GM12878 (cell line): ENCODE measurements at regions not wholly inside any gene's neighbourhood (a gene's known extent, or its start where the extent isn't known, plus 50 kb on each side); places are given as distances from the start of the nearest gene placed in this dataset.

Experiments used
- POU2F2 ChIP-seq: IDR thresholded peaks from 3 replicates; pipeline ENCODE4 v1.6.1; 2011; ENCODE audit warnings: low read depth, mild to moderate bottlenecking, low read length, borderline replicate concordance
- SREBF1 ChIP-seq: IDR thresholded peaks from 2 replicates; pipeline ENCODE4 v1.6.1; 2012; ENCODE audit warnings: mild to moderate bottlenecking, low read length
- ZNF217 ChIP-seq: fragments of 450-650 bp; IDR thresholded peaks from 2 replicates; pipeline ENCODE4 v1.6.1; 2017; ENCODE audit warnings: antibody characterized with exemption, mild to moderate bottlenecking
- ZZZ3 ChIP-seq: IDR thresholded peaks from 2 replicates; pipeline ENCODE4 v1.6.1; 2011; ENCODE audit warnings: low read depth; ENCODE audit not compliant: control insufficient read depth, insufficient read length
- TF ChIP-seq, protein P1 (sequence below): fragments of 450-650 bp; IDR thresholded peaks from 2 replicates; pipeline ENCODE4 v1.6.1; 2018; ENCODE audit warnings: borderline replicate concordance, mild to moderate bottlenecking; ENCODE audit not compliant: partially characterized antibody
- TF ChIP-seq, protein P2 (sequence below): fragments of 450-650 bp; formaldehyde crosslinking; IDR thresholded peaks from 2 replicates; pipeline ENCODE4 v1.4.0; 2020; ENCODE audit warnings: mild to moderate bottlenecking, moderate library complexity
- TF ChIP-seq, protein P3 (sequence below), 3 experiments: IDR thresholded peaks in 2 of 3; conservative IDR thresholded peaks in 1 of 3; 2 replicates each; pipeline ENCODE4 v1.5.1; 2011; ENCODE audit warnings: low read depth in 3 of 3, low read length in 3 of 3, mild to moderate bottlenecking in 3 of 3, control low read depth in 2 of 3, moderate library complexity in 2 of 3, inconsistent platforms in 1 of 3, mixed read lengths in 1 of 3; ENCODE audit not compliant: control insufficient read depth in 2 of 3, insufficient read depth in 1 of 3; ENCODE audit errors: extremely low read depth in 1 of 3

DNA sequence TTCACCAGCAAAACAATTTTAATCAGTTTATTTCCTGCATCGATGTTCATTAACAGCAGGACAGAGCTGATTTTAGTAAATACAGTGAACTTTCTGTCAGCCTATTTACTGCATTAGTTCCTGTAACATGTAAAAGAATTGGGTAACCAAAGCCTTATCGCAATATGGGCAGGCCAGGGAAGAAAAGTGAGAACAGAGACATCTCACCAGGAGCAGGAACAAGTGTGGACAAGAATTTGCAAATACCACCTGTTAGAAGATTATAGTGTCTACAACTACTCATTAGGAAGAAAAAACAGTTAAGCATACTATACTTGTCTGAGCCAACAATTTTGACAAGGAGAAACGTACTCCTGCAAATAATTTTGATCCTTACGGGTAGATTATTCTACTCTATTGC is 1293.9 kb downstream of the PLA2G4A start (continued):
- TF ChIP-seq, protein P1, sequence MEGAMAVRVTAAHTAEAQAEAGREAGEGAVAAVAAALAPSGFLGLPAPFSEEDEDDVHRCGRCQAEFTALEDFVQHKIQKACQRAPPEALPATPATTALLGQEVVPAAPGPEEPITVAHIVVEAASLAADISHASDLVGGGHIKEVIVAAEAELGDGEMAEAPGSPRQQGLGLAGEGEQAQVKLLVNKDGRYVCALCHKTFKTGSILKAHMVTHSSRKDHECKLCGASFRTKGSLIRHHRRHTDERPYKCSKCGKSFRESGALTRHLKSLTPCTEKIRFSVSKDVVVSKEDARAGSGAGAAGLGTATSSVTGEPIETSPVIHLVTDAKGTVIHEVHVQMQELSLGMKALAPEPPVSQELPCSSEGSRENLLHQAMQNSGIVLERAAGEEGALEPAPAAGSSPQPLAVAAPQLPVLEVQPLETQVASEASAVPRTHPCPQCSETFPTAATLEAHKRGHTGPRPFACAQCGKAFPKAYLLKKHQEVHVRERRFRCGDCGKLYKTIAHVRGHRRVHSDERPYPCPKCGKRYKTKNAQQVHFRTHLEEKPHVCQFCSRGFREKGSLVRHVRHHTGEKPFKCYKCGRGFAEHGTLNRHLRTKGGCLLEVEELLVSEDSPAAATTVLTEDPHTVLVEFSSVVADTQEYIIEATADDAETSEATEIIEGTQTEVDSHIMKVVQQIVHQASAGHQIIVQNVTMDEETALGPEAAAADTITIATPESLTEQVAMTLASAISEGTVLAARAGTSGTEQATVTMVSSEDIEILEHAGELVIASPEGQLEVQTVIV = no peak
- TF ChIP-seq, protein P2, sequence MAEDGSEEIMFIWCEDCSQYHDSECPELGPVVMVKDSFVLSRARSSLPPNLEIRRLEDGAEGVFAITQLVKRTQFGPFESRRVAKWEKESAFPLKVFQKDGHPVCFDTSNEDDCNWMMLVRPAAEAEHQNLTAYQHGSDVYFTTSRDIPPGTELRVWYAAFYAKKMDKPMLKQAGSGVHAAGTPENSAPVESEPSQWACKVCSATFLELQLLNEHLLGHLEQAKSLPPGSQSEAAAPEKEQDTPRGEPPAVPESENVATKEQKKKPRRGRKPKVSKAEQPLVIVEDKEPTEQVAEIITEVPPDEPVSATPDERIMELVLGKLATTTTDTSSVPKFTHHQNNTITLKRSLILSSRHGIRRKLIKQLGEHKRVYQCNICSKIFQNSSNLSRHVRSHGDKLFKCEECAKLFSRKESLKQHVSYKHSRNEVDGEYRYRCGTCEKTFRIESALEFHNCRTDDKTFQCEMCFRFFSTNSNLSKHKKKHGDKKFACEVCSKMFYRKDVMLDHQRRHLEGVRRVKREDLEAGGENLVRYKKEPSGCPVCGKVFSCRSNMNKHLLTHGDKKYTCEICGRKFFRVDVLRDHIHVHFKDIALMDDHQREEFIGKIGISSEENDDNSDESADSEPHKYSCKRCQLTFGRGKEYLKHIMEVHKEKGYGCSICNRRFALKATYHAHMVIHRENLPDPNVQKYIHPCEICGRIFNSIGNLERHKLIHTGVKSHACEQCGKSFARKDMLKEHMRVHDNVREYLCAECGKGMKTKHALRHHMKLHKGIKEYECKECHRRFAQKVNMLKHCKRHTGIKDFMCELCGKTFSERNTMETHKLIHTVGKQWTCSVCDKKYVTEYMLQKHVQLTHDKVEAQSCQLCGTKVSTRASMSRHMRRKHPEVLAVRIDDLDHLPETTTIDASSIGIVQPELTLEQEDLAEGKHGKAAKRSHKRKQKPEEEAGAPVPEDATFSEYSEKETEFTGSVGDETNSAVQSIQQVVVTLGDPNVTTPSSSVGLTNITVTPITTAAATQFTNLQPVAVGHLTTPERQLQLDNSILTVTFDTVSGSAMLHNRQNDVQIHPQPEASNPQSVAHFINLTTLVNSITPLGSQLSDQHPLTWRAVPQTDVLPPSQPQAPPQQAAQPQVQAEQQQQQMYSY (CRISPR knock-in tag) = no peak
- TF ChIP-seq ZZZ3 = no peak
- TF ChIP-seq POU2F2 = no peak
- no peak for TF ChIP-seq SREBF1
- no peak for TF ChIP-seq ZNF217
- TF ChIP-seq, protein P3, sequence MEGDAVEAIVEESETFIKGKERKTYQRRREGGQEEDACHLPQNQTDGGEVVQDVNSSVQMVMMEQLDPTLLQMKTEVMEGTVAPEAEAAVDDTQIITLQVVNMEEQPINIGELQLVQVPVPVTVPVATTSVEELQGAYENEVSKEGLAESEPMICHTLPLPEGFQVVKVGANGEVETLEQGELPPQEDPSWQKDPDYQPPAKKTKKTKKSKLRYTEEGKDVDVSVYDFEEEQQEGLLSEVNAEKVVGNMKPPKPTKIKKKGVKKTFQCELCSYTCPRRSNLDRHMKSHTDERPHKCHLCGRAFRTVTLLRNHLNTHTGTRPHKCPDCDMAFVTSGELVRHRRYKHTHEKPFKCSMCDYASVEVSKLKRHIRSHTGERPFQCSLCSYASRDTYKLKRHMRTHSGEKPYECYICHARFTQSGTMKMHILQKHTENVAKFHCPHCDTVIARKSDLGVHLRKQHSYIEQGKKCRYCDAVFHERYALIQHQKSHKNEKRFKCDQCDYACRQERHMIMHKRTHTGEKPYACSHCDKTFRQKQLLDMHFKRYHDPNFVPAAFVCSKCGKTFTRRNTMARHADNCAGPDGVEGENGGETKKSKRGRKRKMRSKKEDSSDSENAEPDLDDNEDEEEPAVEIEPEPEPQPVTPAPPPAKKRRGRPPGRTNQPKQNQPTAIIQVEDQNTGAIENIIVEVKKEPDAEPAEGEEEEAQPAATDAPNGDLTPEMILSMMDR (IDR thresholded peaks at IDR 0.05 in 2 of 3, conservative IDR thresholded peaks at IDR 0.05 in 1 of 3; ENCODE audit: control insufficient read depth in 2 of 3, extremely low read depth in 1 of 3, insufficient read depth in 1 of 3, low read depth in 3 of 3, low read length in 3 of 3) = no peak
- TF ChIP-seq, all 136 proteins: peak for 0
